ENCODE measurements at regions not wholly inside any gene's neighbourhood (a gene's known extent, or its start where the extent isn't known, plus 50 kb on each side); places are given as distances from the start of the nearest gene placed in this dataset.

- Histone ChIP-seq H3K79me2 (ENCODE audit: insufficient read depth, low read length) (no peaks in the 10 kb centered on the region), H3K27me3 (ENCODE audit: insufficient read depth, low read length, poor library complexity) (no peaks in the 10 kb centered on the region), H3K4me2 (ENCODE audit: insufficient read depth, low read length) (no peak overlapping the region), H3K27ac (ENCODE audit: low read length) (no peak overlapping the region), H3K9ac (ENCODE audit: low read depth, low read length) (no peak overlapping the region), H3K36me3 (ENCODE audit: insufficient read depth, low read length) (no peaks in the 10 kb centered on the region), H4K20me1 (ENCODE audit: insufficient read depth, low read length) (no peaks in the 10 kb centered on the region), H3K4me1 (ENCODE audit: insufficient read depth, low read length) (no peaks in the 10 kb centered on the region), H3K9me3 (ENCODE audit: insufficient read depth, low read length, severe bottlenecking) (no peaks in the 10 kb centered on the region), H3K4me3 (ENCODE audit: low read depth in 1 of 2, low read length in 2 of 2) (no peak overlapping the region), H2AFZ (ENCODE audit: low read depth, low read length) (peak overlapping the region; percentile 54; the same call in 1 of the 2 replicates)
- ATAC-seq (ENCODE audit: insufficient read depth, low read depth), result no peak
- no peak for DNase-seq
- TF ChIP-seq EZH2 (IDR thresholded peaks at IDR 0.05; ENCODE audit: borderline replicate concordance, low read depth, low read length, severe bottlenecking), result no peak
- no peak for TF ChIP-seq CTCF (IDR thresholded peaks at IDR 0.05; ENCODE audit: borderline replicate concordance, extremely low read depth, low read length, poor library complexity, severe bottlenecking)
These were observed 115.1 kb upstream of the SHB start for GRCh38 chr9:38183994-38184568.

- TF ChIP-seq EZH2 (IDR thresholded peaks at IDR 0.05; ENCODE audit: borderline replicate concordance, low read depth, low read length, severe bottlenecking) (no peak), CTCF (IDR thresholded peaks at IDR 0.05; ENCODE audit: borderline replicate concordance, extremely low read depth, low read length, poor library complexity, severe bottlenecking) (no peak)
- H3K36me3 ChIP-seq (ENCODE audit: insufficient read depth, low read length), result no peaks in the 10 kb centered on the region
- no peaks in the 10 kb centered on the region for H4K20me1 ChIP-seq (ENCODE audit: insufficient read depth, low read length)
- no peak for DNase-seq
- no peaks in the 10 kb centered on the region for H3K79me2 ChIP-seq (ENCODE audit: insufficient read depth, low read length)
- H3K4me1 ChIP-seq (ENCODE audit: insufficient read depth, low read length), result peaks cover 15% of the 10 kb centered on the region
- no peak overlapping the region for H3K4me2 ChIP-seq (ENCODE audit: insufficient read depth, low read length)
- no peaks in the 10 kb centered on the region for H3K27me3 ChIP-seq (ENCODE audit: insufficient read depth, low read length, poor library complexity)
- H3K4me3 ChIP-seq (ENCODE audit: low read depth in 1 of 2, low read length in 2 of 2), result no peak overlapping the region
- no peak overlapping the region for H2AFZ ChIP-seq (ENCODE audit: low read depth, low read length)
- ATAC-seq (ENCODE audit: insufficient read depth, low read depth), result no peak
- H3K27ac ChIP-seq (ENCODE audit: low read length), result no peak overlapping the region
- H3K9ac ChIP-seq (ENCODE audit: low read depth, low read length), result no peak overlapping the region
- H3K9me3 ChIP-seq (ENCODE audit: insufficient read depth, low read length, severe bottlenecking), result no peaks in the 10 kb centered on the region
These were observed 113.3 kb upstream of the SHB start for GRCh38 chr9:38182321-38182720.

- Histone ChIP-seq H3K27me3 (ENCODE audit: insufficient read depth, low read length, poor library complexity) (no peaks in the 10 kb centered on the region), H3K4me3 (ENCODE audit: low read depth in 1 of 2, low read length in 2 of 2) (no peak overlapping the region), H3K9me3 (ENCODE audit: insufficient read depth, low read length, severe bottlenecking) (no peaks in the 10 kb centered on the region), H3K4me2 (ENCODE audit: insufficient read depth, low read length) (no peak overlapping the region), H2AFZ (ENCODE audit: low read depth, low read length) (no peak overlapping the region), H3K9ac (ENCODE audit: low read depth, low read length) (no peak overlapping the region), H3K27ac (ENCODE audit: low read length) (no peak overlapping the region), H4K20me1 (ENCODE audit: insufficient read depth, low read length) (no peaks in the 10 kb centered on the region), H3K36me3 (ENCODE audit: insufficient read depth, low read length) (no peaks in the 10 kb centered on the region), H3K4me1 (ENCODE audit: insufficient read depth, low read length) (peaks cover 17% of the 10 kb centered on the region), H3K79me2 (ENCODE audit: insufficient read depth, low read length) (no peaks in the 10 kb centered on the region)
- DNase-seq, result no peak
- TF ChIP-seq CTCF (IDR thresholded peaks at IDR 0.05; ENCODE audit: borderline replicate concordance, extremely low read depth, low read length, poor library complexity, severe bottlenecking), result no peak
- ATAC-seq (ENCODE audit: insufficient read depth, low read depth), result no peak
These were observed 112.8 kb upstream of the SHB start for GRCh38 chr9:38181866-38182265.

GRCh38 chr9:38181232-38181631 is 112.2 kb upstream of the SHB start:
- H3K27me3 ChIP-seq (ENCODE audit: insufficient read depth, low read length, poor library complexity), result no peaks in the 10 kb centered on the region
- no peak overlapping the region for H3K4me2 ChIP-seq (ENCODE audit: insufficient read depth, low read length)
- no peaks in the 10 kb centered on the region for H3K36me3 ChIP-seq (ENCODE audit: insufficient read depth, low read length)
- H3K4me3 ChIP-seq (ENCODE audit: low read depth in 1 of 2, low read length in 2 of 2), result no peak overlapping the region
- H4K20me1 ChIP-seq (ENCODE audit: insufficient read depth, low read length), result no peaks in the 10 kb centered on the region
- H3K4me1 ChIP-seq (ENCODE audit: insufficient read depth, low read length), result peaks cover 17% of the 10 kb centered on the region
- no peaks in the 10 kb centered on the region for H3K9me3 ChIP-seq (ENCODE audit: insufficient read depth, low read length, severe bottlenecking)
- no peak for TF ChIP-seq CTCF (IDR thresholded peaks at IDR 0.05; ENCODE audit: borderline replicate concordance, extremely low read depth, low read length, poor library complexity, severe bottlenecking)
- TF ChIP-seq EZH2 (IDR thresholded peaks at IDR 0.05; ENCODE audit: borderline replicate concordance, low read depth, low read length, severe bottlenecking), result no peak
- no peak for DNase-seq
- H2AFZ ChIP-seq (ENCODE audit: low read depth, low read length), result no peak overlapping the region
- no peak overlapping the region for H3K27ac ChIP-seq (ENCODE audit: low read length)
- ATAC-seq (ENCODE audit: insufficient read depth, low read depth), result no peak
- H3K79me2 ChIP-seq (ENCODE audit: insufficient read depth, low read length), result no peaks in the 10 kb centered on the region
- no peak overlapping the region for H3K9ac ChIP-seq (ENCODE audit: low read depth, low read length)

Data from DND-41 (cell line).